MCF 10A (cell line): ENCODE measurements at regions not wholly inside any gene's neighbourhood (a gene's known extent, or its start where the extent isn't known, plus 50 kb on each side); places are given as distances from the start of the nearest gene placed in this dataset.

ENCODE experiments used
- BruUV-seq: library from RNA; stranded (reverse); fragments of 400-500 nt; replicated peaks from 2 replicates; lab custom pipeline; 2021; lab: Mats Ljungman, UMichigan
- CTCF ChIA-PET: fragments of 300-600 bp; sonication (Branson Sonifier 250); formaldehyde crosslinking; extraction: SDS; loops from one replicate; lab custom pipeline; 2021; ENCODE audit warnings: antibody characterized with exemption, inconsistent platforms; lab: Yijun Ruan, JAX
- POLR2A ChIA-PET: fragments of 300-600, 350-650 bp; sonication (Branson Sonifier 250); formaldehyde crosslinking; extraction: SDS; loops from one replicate; lab custom pipeline; 2020; ENCODE audit warnings: antibody characterized with exemption, inconsistent platforms; lab: Yijun Ruan, JAX
- DNase-seq: peaks from one replicate; pipeline ENCODE4 v3.0.0-alpha.2; 2018; ENCODE audit not compliant: unreplicated experiment
- H3K27ac Mint-ChIP-seq: one replicate; pipeline ENCODE4 v1.8.0; 2022; ENCODE audit warnings: mild to moderate bottlenecking, low read depth, mixed read lengths; ENCODE audit not compliant: unreplicated experiment
- H3K27me3 Mint-ChIP-seq: one replicate; pipeline ENCODE4 v1.8.0; 2022; ENCODE audit warnings: mixed read lengths; ENCODE audit not compliant: insufficient read depth, unreplicated experiment
- H3K36me3 Mint-ChIP-seq: one replicate; pipeline ENCODE4 v1.8.0; 2022; ENCODE audit warnings: mild to moderate bottlenecking, moderate library complexity, mixed read lengths; ENCODE audit not compliant: insufficient read depth, unreplicated experiment
- H3K4me1 Mint-ChIP-seq: one replicate; pipeline ENCODE4 v1.8.0; 2022; ENCODE audit warnings: mixed read lengths; ENCODE audit not compliant: insufficient read depth, unreplicated experiment
- H3K4me3 Mint-ChIP-seq: one replicate; pipeline ENCODE4 v1.8.0; 2022; ENCODE audit warnings: mild to moderate bottlenecking, moderate library complexity, mixed read lengths; ENCODE audit not compliant: unreplicated experiment
- H3K9me3 Mint-ChIP-seq: one replicate; pipeline ENCODE4 v1.8.0; 2022; ENCODE audit warnings: mixed read lengths; ENCODE audit not compliant: unreplicated experiment
- intact Hi-C: fragments of 100-400 bp; cut with micrococcal nuclease; formaldehyde crosslinking; loops from 2 replicates; pipeline ENCODE4 v1.14.1; 2022
- TF ChIP-seq, protein P1 (sequence below): fragments of 200-600 bp; IDR thresholded peaks from one replicate; pipeline ENCODE4 v1.8.0; 2022; ENCODE audit warnings: antibody characterized with exemption, mild to moderate bottlenecking; ENCODE audit not compliant: unreplicated experiment

DNA sequence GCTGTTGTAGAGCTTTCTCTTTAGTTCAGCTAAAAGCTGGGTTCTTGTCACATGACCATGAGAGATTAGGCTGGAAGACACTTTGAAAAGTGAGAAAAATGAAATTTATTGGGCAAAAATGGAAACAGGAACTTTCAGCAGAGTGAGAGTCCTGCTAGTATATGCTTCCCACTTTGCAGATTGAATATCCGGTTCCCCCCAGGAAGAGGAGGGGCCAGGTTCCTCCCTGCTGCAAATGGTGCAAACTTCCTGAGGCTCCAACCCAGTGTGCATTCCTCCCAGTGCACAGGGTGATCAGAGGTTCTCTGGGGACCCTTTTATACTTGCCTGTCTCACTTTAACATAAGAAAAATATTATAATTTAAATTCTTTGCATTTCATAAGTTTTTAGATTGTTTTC, 119.9 kb upstream of the SPIN4 start:
- Mint-ChIP-seq H3K27ac (no peak overlapping the region), H3K27me3 (no peaks in the 10 kb centered on the region), H3K4me3 (no peak overlapping the region), H3K36me3 (no peaks in the 10 kb centered on the region), H3K4me1 (no peaks in the 10 kb centered on the region), H3K9me3 (peaks cover 19% of the 10 kb centered on the region)
- intact Hi-C loops: no loop called here
- CTCF ChIA-PET: interaction anchor here (0.6 kb wide), 1 partner anchor 18 kb away, joined by 3 read pairs; no protein-coding TSS in a partner anchor
- BruUV-seq: no TSS peak
- POLR2A ChIA-PET: no interaction called here
- DNase-seq: no peak
- TF ChIP-seq, protein P1, sequence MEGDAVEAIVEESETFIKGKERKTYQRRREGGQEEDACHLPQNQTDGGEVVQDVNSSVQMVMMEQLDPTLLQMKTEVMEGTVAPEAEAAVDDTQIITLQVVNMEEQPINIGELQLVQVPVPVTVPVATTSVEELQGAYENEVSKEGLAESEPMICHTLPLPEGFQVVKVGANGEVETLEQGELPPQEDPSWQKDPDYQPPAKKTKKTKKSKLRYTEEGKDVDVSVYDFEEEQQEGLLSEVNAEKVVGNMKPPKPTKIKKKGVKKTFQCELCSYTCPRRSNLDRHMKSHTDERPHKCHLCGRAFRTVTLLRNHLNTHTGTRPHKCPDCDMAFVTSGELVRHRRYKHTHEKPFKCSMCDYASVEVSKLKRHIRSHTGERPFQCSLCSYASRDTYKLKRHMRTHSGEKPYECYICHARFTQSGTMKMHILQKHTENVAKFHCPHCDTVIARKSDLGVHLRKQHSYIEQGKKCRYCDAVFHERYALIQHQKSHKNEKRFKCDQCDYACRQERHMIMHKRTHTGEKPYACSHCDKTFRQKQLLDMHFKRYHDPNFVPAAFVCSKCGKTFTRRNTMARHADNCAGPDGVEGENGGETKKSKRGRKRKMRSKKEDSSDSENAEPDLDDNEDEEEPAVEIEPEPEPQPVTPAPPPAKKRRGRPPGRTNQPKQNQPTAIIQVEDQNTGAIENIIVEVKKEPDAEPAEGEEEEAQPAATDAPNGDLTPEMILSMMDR: no peak

DNA sequence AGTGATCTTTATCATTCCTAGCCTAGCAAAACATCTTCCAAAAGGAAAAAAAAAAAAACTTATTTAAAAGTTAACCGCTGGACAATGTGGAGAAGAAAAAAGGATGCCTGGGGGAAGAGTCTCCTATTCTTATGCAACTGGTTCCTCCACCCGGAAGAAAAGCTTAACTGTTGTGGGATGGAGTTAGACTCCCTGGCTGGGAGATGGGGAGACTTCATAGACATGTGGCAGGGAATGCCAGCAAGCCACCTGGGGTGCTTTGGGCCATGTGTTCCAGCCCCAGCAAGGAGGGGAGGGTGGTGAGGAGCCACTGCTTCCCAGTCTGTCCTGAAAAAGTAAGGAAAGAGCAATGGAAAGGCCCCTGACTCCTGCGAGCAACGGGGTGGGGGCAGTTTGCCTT, 119.4 kb upstream of the SPIN4 start:
- Mint-ChIP-seq H3K9me3 (peaks cover 17% of the 10 kb centered on the region), H3K27me3 (no peaks in the 10 kb centered on the region), H3K27ac (no peak overlapping the region), H3K4me3 (no peak overlapping the region), H3K4me1 (no peaks in the 10 kb centered on the region), H3K36me3 (no peaks in the 10 kb centered on the region)
- intact Hi-C loops: no loop called here
- ChIA-PET POLR2A (no interaction called here), CTCF (no interaction called here)
- no peak for DNase-seq
- TF ChIP-seq, protein P1: no peak
- BruUV-seq: no TSS peak

DNA sequence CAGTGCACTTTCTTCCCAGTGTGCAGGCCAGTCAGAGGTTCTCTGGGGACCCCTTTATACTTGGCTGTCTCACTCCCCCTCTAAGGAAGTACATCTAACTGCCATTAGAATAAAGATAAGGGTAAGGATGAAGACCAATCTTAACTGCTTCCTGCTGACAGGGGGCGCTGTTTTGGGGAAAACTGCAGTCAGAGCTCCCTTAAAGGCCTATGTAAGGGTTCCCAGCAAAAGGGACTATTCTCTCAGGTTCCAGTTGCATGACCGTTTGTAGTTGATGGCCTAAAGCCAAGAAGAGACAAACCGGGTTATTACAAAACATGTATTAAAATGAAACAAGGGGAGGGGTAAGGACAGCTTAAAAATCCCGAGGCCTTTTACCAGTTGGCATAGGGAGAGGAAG, 115.6 kb upstream of the SPIN4 start:
- intact Hi-C loops: no loop called here
- H3K4me3 Mint-ChIP-seq: no peak overlapping the region
- H3K4me1 Mint-ChIP-seq: no peaks in the 10 kb centered on the region
- no peaks in the 10 kb centered on the region for H3K36me3 Mint-ChIP-seq
- TF ChIP-seq, protein P1: no peak
- peak; percentile 20 for DNase-seq
- H3K9me3 Mint-ChIP-seq: peaks cover 14% of the 10 kb centered on the region
- POLR2A ChIA-PET: no interaction called here
- no peak overlapping the region for H3K27ac Mint-ChIP-seq
- BruUV-seq: no TSS peak
- CTCF ChIA-PET: interaction anchor here (0.6 to 0.7 kb wide), 2 partner anchors 41 to 857 kb away, joined by 3 read pairs; no protein-coding TSS in a partner anchor
- no peaks in the 10 kb centered on the region for H3K27me3 Mint-ChIP-seq

- POLR2A ChIA-PET: no interaction called here
Observed at GRCh38 chrX:63458981-63459380, 107.8 kb upstream of the SPIN4 start.

More at GRCh38 chrX:63458981-63459380, 107.8 kb upstream of the SPIN4 start:
- H3K9me3 Mint-ChIP-seq: peaks cover 18% of the 10 kb centered on the region
- H3K27ac Mint-ChIP-seq: no peak overlapping the region
- H3K27me3 Mint-ChIP-seq: no peaks in the 10 kb centered on the region
- TF ChIP-seq, protein P1: no peak
- CTCF ChIA-PET: no interaction called here
- no TSS peak for BruUV-seq
- H3K4me3 Mint-ChIP-seq: no peak overlapping the region
- no peaks in the 10 kb centered on the region for H3K4me1 Mint-ChIP-seq
- DNase-seq: no peak
- no peaks in the 10 kb centered on the region for H3K36me3 Mint-ChIP-seq
- intact Hi-C loops: no loop called here
